Uterus (tissue), 3 donors: ENCODE measurements at regions not wholly inside any gene's neighbourhood (a gene's known extent, or its start where the extent isn't known, plus 50 kb on each side); places are given as distances from the start of the nearest gene placed in this dataset.
"Not testable (repeated sequence)": the region's sequence is repeated elsewhere in the genome, so short reads cannot be mapped to it uniquely, and the experiment has no call there.

Experiments used
- DNase-seq, 2 donors: peaks; one replicate each; pipeline ENCODE4 v3.0.0-alpha.2; 2019 to 2020
- H3K27ac ChIP-seq, 2 donors: fragments of 200-600 bp; sonication (generic); 1 replicate in 1 of 2; 2 replicates in 1 of 2; pipeline ENCODE4 v1.5.1; 2016 to 2018
- H3K27me3 ChIP-seq, 2 donors: fragments of 200-600 bp; sonication (generic); one replicate each; pipeline ENCODE4 v1.5.1; 2018 to 2019; ENCODE audit warnings: control low read depth in 1 of 2
- H3K36me3 ChIP-seq, 2 donors: fragments of 200-600 bp; sonication (generic); one replicate each; pipeline ENCODE4 v1.5.1; 2019; ENCODE audit warnings: control low read depth in 1 of 2
- H3K4me1 ChIP-seq, 2 donors: fragments of 200-600 bp; sonication (generic); one replicate each; pipeline ENCODE4 v1.5.1; 2018 to 2019; ENCODE audit warnings: control low read depth in 1 of 2
- H3K4me3 ChIP-seq, 2 donors: fragments of 200-600 bp; sonication (generic); 1 replicate in 1 of 2; 2 replicates in 1 of 2; pipeline ENCODE4 v1.5.1; 2018 to 2019; ENCODE audit warnings: mild to moderate bottlenecking in 1 of 2
- H3K9me3 ChIP-seq, 2 donors: fragments of 200-600 bp; sonication (generic); one replicate each; pipeline ENCODE4 v1.5.1; 2019; ENCODE audit warnings: control low read depth in 1 of 2
- CTCF ChIP-seq, 4 experiments: fragments of 200-600 bp in 2 of 4; fragments of 450-650 bp in 2 of 4; sonication (generic) in 2 of 4; IDR thresholded peaks; one replicate each; pipeline ENCODE4 v1.5.1; 2016 to 2019; ENCODE audit warnings: antibody characterized with exemption in 4 of 4, mild to moderate bottlenecking in 2 of 4, moderate library complexity in 1 of 4
- POLR2A ChIP-seq, 2 donors: fragments of 450-650 bp; IDR thresholded peaks; one replicate each; pipeline ENCODE4 v1.6.1; 2016; ENCODE audit warnings: antibody characterized with exemption in 2 of 2, mild to moderate bottlenecking in 1 of 2, moderate library complexity in 1 of 2
- intact Hi-C: fragments of 100-400 bp; cut with DNase I; formaldehyde crosslinking; loops from one replicate; pipeline ENCODE4 v1.15.1; 2023; ENCODE audit warnings: low total_unique reads
- donor health status: DM: yes; HTN: yes; CAD: no.

- no peaks in the 10 kb centered on the region for H3K36me3 ChIP-seq
- no peak for DNase-seq
- H3K9me3 ChIP-seq: no peaks in the 10 kb centered on the region
- intact Hi-C loops: no loop called here
- no peaks in the 10 kb centered on the region for H3K4me1 ChIP-seq
- H3K27me3 ChIP-seq: no peaks in the 10 kb centered on the region
- H3K4me3 ChIP-seq: no peak overlapping the region
- no peak overlapping the region for H3K27ac ChIP-seq
- no peak for TF ChIP-seq CTCF (IDR thresholded peaks at IDR 0.05)
- no peak for TF ChIP-seq POLR2A (IDR thresholded peaks at IDR 0.05)
These were observed 156.9 kb downstream of the BMP7 start for GRCh38 chr20:57109571-57109953.

- not testable (repeated sequence) for H3K36me3 ChIP-seq, H3K27ac ChIP-seq
These were observed 156.1 kb downstream of the BMP7 start for GRCh38 chr20:57110121-57111027.

GRCh38 chr20:57111028-57111373 lies 155.4 kb downstream of the BMP7 start:
- H3K27me3 ChIP-seq: no peaks in the 10 kb centered on the region
- no peak overlapping the region for H3K27ac ChIP-seq
- H3K4me3 ChIP-seq: no peak overlapping the region
- intact Hi-C loops: no loop called here
- DNase-seq: no peak
- no peaks in the 10 kb centered on the region for H3K9me3 ChIP-seq
- H3K4me1 ChIP-seq: no peaks in the 10 kb centered on the region
- no peak for TF ChIP-seq CTCF (IDR thresholded peaks at IDR 0.05)
- TF ChIP-seq POLR2A (IDR thresholded peaks at IDR 0.05): no peak
- H3K36me3 ChIP-seq: no peaks in the 10 kb centered on the region

More at GRCh38 chr20:57110121-57111027, 156.1 kb downstream of the BMP7 start:
- H3K9me3 ChIP-seq, DNase-seq, H3K4me1 ChIP-seq, intact Hi-C loops, H3K4me3 ChIP-seq, H3K27me3 ChIP-seq: not testable (repeated sequence)

- H3K27ac ChIP-seq: no peak overlapping the region
- no peaks in the 10 kb centered on the region for H3K9me3 ChIP-seq
- no peak overlapping the region for H3K4me3 ChIP-seq
- TF ChIP-seq POLR2A (IDR thresholded peaks at IDR 0.05): no peak
- no peaks in the 10 kb centered on the region for H3K4me1 ChIP-seq
- no peaks in the 10 kb centered on the region for H3K27me3 ChIP-seq
- DNase-seq: no peak
- intact Hi-C loops: no loop called here
- no peaks in the 10 kb centered on the region for H3K36me3 ChIP-seq
These were observed 154.0 kb downstream of the BMP7 start for GRCh38 chr20:57112448-57112847.

- Histone ChIP-seq H3K4me3 (no peak overlapping the region), H3K27me3 (no peaks in the 10 kb centered on the region), H3K27ac (no peak overlapping the region), H3K4me1 (no peaks in the 10 kb centered on the region), H3K36me3 (no peaks in the 10 kb centered on the region), H3K9me3 (no peaks in the 10 kb centered on the region)
- no peak for DNase-seq
- no peak for TF ChIP-seq POLR2A (IDR thresholded peaks at IDR 0.05)
- no peak for TF ChIP-seq CTCF (IDR thresholded peaks at IDR 0.05)
- intact Hi-C loops: no loop called here
These were observed 152.0 kb downstream of the BMP7 start for GRCh38 chr20:57114290-57115005.

GRCh38 chr20:57117296-57117695 lies 149.1 kb downstream of the BMP7 start:
- Histone ChIP-seq H3K36me3 (no peaks in the 10 kb centered on the region), H3K27me3 (no peaks in the 10 kb centered on the region), H3K9me3 (no peaks in the 10 kb centered on the region), H3K4me3 (no peak overlapping the region), H3K27ac (no peak overlapping the region), H3K4me1 (no peaks in the 10 kb centered on the region)
- TF ChIP-seq POLR2A (IDR thresholded peaks at IDR 0.05) (no peak), CTCF (IDR thresholded peaks at IDR 0.05) (no peak)
- no peak for DNase-seq
- intact Hi-C loops: no loop called here
